H1 (cell line): ENCODE measurements at regions not wholly inside any gene's neighbourhood (a gene's known extent, or its start where the extent isn't known, plus 50 kb on each side); places are given as distances from the start of the nearest gene placed in this dataset.

Experiments used
- CTCF ChIP-seq, 3 experiments: IDR thresholded peaks; 1 replicate in 2 of 3; 2 replicates in 1 of 3; pipeline versions ENCODE4 v1.5.1 to v1.6.1; 2011; ENCODE audit warnings: low read length in 3 of 3, mild to moderate bottlenecking in 3 of 3, inconsistent platforms in 2 of 3, low read depth in 1 of 3, moderate library complexity in 1 of 3; ENCODE audit not compliant: insufficient read depth in 1 of 3; ENCODE audit errors: control extremely low read depth in 1 of 3
- EP300 ChIP-seq, 2 experiments: IDR thresholded peaks; 1 replicate in 1 of 2; 2 replicates in 1 of 2; pipeline ENCODE4 v1.6.1; 2011 to 2012; ENCODE audit warnings: low read depth in 2 of 2, low read length in 2 of 2, mild to moderate bottlenecking in 2 of 2, borderline replicate concordance in 1 of 2, inconsistent platforms in 1 of 2, moderate library complexity in 1 of 2
- GTF2F1 ChIP-seq: IDR thresholded peaks from 2 replicates; pipeline ENCODE4 v1.6.1; 2012; ENCODE audit warnings: low read depth, low read length, improper control_type of control experiment, borderline replicate concordance
- POLR2A ChIP-seq, 2 experiments: IDR thresholded peaks; 1 replicate in 1 of 2; 2 replicates in 1 of 2; pipeline ENCODE4 v1.6.1; 2011; ENCODE audit warnings: low read depth in 2 of 2, low read length in 2 of 2, mild to moderate bottlenecking in 2 of 2; ENCODE audit errors: control extremely low read depth in 1 of 2
- USF2 ChIP-seq: IDR thresholded peaks from 2 replicates; pipeline ENCODE4 v1.6.1; 2011; ENCODE audit warnings: low read length, improper control_type of control experiment

GRCh38 chr4:129808242-129808641 is 712.3 kb downstream of the C4orf33 start:
- no peak for TF ChIP-seq USF2
- TF ChIP-seq CTCF (IDR thresholded peaks at IDR 0.05; ENCODE audit: control extremely low read depth in 1 of 3, insufficient read depth in 1 of 3, low read depth in 1 of 3, low read length in 3 of 3), result no peak
- TF ChIP-seq POLR2A (IDR thresholded peaks at IDR 0.05; ENCODE audit: control extremely low read depth in 1 of 2, low read depth in 2 of 2, low read length in 2 of 2), result no peak
- no peak for TF ChIP-seq EP300 (IDR thresholded peaks at IDR 0.05; ENCODE audit: borderline replicate concordance in 1 of 2, low read depth in 2 of 2, low read length in 2 of 2)
- no peak for TF ChIP-seq GTF2F1
